ENCODE measurements at regions not wholly inside any gene's neighbourhood (a gene's known extent, or its start where the extent isn't known, plus 50 kb on each side); places are given as distances from the start of the nearest gene placed in this dataset.
"Not testable (repeated sequence)": the region's sequence is repeated elsewhere in the genome, so short reads cannot be mapped to it uniquely, and the experiment has no call there.

GRCh38 chr17:71633391-71633849 lies 487.4 kb upstream of the SOX9 start:
- H3K27ac ChIP-seq = no peak overlapping the region
- DNase-seq (ENCODE audit: low spot score in 2 of 2) = no peak
- H3K9me3 ChIP-seq = no peaks in the 10 kb centered on the region
- intact Hi-C loops (cut with DNase I) = no loop called here
- no peaks in the 10 kb centered on the region for H3K36me3 ChIP-seq
- H3K4me3 ChIP-seq = no peak overlapping the region
- no peaks in the 10 kb centered on the region for H3K27me3 ChIP-seq
- TF ChIP-seq, protein P1, sequence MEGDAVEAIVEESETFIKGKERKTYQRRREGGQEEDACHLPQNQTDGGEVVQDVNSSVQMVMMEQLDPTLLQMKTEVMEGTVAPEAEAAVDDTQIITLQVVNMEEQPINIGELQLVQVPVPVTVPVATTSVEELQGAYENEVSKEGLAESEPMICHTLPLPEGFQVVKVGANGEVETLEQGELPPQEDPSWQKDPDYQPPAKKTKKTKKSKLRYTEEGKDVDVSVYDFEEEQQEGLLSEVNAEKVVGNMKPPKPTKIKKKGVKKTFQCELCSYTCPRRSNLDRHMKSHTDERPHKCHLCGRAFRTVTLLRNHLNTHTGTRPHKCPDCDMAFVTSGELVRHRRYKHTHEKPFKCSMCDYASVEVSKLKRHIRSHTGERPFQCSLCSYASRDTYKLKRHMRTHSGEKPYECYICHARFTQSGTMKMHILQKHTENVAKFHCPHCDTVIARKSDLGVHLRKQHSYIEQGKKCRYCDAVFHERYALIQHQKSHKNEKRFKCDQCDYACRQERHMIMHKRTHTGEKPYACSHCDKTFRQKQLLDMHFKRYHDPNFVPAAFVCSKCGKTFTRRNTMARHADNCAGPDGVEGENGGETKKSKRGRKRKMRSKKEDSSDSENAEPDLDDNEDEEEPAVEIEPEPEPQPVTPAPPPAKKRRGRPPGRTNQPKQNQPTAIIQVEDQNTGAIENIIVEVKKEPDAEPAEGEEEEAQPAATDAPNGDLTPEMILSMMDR (IDR thresholded peaks at IDR 0.05) = no peak
- H3K4me1 ChIP-seq = no peaks in the 10 kb centered on the region

DNA sequence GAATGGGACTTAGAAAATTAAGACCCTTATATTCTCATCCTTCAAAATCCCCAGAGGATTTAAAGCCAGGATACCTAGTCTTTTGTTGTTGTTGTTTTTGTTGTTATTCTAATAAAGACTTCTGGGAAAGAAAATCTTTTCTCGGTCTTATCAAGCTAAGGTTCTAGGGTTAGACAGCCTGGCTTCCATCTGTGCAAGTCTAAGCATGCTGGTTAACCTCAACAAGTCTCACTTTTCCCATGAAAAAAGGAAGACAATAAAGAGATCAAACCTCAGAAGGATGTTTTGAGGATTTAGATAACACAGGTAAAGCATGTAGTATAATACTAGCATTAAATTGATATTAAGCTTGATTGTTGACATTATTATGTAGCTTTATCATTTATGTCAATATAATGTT lies 486.4 kb upstream of the SOX9 start:
- Histone ChIP-seq H3K4me1 (no peaks in the 10 kb centered on the region), H3K27ac (no peak overlapping the region), H3K4me3 (no peak overlapping the region), H3K36me3 (no peaks in the 10 kb centered on the region), H3K9me3 (no peaks in the 10 kb centered on the region), H3K27me3 (no peaks in the 10 kb centered on the region)
- intact Hi-C loops (cut with DNase I) = no loop called here
- TF ChIP-seq, protein P1 (IDR thresholded peaks at IDR 0.05) = no peak
- no peak for DNase-seq (ENCODE audit: low spot score in 2 of 2)

DNA sequence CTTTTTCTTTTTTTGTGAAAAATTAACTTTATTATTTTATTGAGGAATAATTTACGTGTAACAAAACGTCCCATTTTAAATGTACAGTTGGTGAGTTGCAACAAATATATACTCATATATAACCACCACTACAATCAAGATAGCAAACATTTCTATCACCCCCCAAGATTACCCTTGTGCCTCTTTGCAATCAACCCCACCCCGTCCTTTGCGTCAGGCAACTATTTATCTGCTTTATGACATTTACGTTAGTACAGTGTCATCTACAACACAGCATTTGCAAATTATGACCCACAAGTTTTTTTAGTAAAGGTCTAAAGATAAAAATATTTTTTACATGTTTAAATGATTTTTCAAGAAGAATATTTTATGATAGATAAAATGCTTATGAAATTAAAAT lies 485.6 kb upstream of the SOX9 start:
- no peak overlapping the region for H3K4me3 ChIP-seq
- no peaks in the 10 kb centered on the region for H3K4me1 ChIP-seq
- H3K27ac ChIP-seq = no peak overlapping the region
- H3K36me3 ChIP-seq = no peaks in the 10 kb centered on the region
- no peak for DNase-seq (ENCODE audit: low spot score in 2 of 2)
- H3K9me3 ChIP-seq = no peaks in the 10 kb centered on the region
- TF ChIP-seq, protein P1 (IDR thresholded peaks at IDR 0.05) = no peak
- no peaks in the 10 kb centered on the region for H3K27me3 ChIP-seq
- intact Hi-C loops (cut with DNase I) = no loop called here

DNA sequence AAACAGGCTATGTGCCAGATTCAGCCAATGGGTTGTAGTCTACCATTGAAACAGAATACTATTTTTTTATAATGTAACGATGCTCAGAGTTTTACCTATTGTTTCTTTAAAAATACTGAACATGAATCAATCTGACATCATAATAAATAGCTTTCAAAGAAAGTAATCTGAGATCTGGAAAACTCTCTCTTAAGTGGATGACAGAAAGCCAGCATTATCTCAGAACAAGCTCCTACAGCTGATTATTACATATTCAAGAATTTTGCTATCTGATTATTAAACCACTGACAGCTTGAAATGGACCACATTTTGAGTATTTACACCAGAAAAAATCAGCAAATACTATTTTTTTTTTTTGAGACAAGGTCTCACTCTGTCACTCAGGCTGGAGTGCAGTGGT lies 484.2 kb upstream of the SOX9 start:
- no peaks in the 10 kb centered on the region for H3K9me3 ChIP-seq
- TF ChIP-seq, protein P1 (IDR thresholded peaks at IDR 0.05) = no peak
- intact Hi-C loops (cut with DNase I) = no loop called here
- H3K27me3 ChIP-seq = no peaks in the 10 kb centered on the region
- no peak overlapping the region for H3K27ac ChIP-seq
- no peak for DNase-seq (ENCODE audit: low spot score in 2 of 2)
- H3K36me3 ChIP-seq = no peaks in the 10 kb centered on the region
- H3K4me1 ChIP-seq = no peaks in the 10 kb centered on the region
- no peak overlapping the region for H3K4me3 ChIP-seq

GRCh38 chr17:71638668-71639067 lies 482.2 kb upstream of the SOX9 start:
- no peaks in the 10 kb centered on the region for H3K9me3 ChIP-seq
- no peaks in the 10 kb centered on the region for H3K36me3 ChIP-seq
- no peak overlapping the region for H3K4me3 ChIP-seq
- no peak for DNase-seq (ENCODE audit: low spot score in 2 of 2)
- no peak overlapping the region for H3K27ac ChIP-seq
- H3K27me3 ChIP-seq = no peaks in the 10 kb centered on the region
- no peaks in the 10 kb centered on the region for H3K4me1 ChIP-seq
- intact Hi-C loops (cut with DNase I) = no loop called here
- TF ChIP-seq, protein P1 (IDR thresholded peaks at IDR 0.05) = no peak

DNA sequence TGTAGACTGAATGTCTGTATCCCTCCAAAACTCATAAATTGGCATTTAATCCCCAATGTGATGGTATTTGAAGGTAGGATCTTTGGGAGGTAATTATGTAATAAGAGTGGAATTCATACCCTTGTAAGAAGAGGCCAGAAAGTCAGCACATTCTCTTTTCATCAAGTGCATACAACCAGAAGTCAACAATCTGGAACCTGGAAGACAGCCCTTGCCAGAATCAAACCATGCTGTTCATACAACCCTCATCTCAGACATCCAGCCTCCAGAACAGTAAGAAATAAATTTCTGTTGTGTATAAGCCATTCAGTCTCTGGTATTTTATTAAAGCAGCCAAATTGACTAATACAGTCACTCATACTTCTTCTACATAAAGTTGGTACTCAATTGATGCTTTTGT lies 481.0 kb upstream of the SOX9 start:
- no peaks in the 10 kb centered on the region for H3K4me1 ChIP-seq
- H3K27me3 ChIP-seq = no peaks in the 10 kb centered on the region
- no peak overlapping the region for H3K4me3 ChIP-seq
- no peaks in the 10 kb centered on the region for H3K9me3 ChIP-seq
- intact Hi-C loops (cut with DNase I) = no loop called here
- no peak overlapping the region for H3K27ac ChIP-seq
- no peak for DNase-seq (ENCODE audit: low spot score in 2 of 2)
- TF ChIP-seq, protein P1 (IDR thresholded peaks at IDR 0.05) = no peak
- H3K36me3 ChIP-seq = no peaks in the 10 kb centered on the region

GRCh38 chr17:71646890-71647289 lies 473.9 kb upstream of the SOX9 start:
- H3K27ac ChIP-seq = not testable (repeated sequence)

DNA sequence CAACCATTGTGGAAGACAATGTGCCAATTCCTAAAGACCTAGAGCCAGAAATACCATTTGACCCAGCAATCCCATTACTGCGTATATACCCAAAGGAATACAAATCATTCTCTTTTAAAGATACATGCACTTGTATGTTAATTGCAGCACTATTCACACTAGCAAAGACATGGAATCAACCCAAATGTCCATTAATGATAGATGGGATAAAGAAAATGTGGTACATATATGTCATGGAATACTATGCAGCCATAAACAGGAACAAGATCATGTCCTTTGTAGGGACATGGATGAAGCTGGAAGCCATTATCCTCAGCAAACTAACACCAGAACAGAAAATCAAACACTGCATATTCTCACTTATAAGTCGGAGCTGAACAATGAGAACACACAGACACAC lies 472.5 kb upstream of the SOX9 start:
- intact Hi-C loops (cut with DNase I); H3K27me3 ChIP-seq; DNase-seq (ENCODE audit: low spot score in 2 of 2); H3K27ac ChIP-seq; H3K36me3 ChIP-seq; H3K4me3 ChIP-seq; H3K9me3 ChIP-seq; H3K4me1 ChIP-seq: not testable (repeated sequence)

More at GRCh38 chr17:71646890-71647289, 473.9 kb upstream of the SOX9 start:
- intact Hi-C loops (cut with DNase I); H3K9me3 ChIP-seq; H3K4me3 ChIP-seq; H3K36me3 ChIP-seq; H3K27me3 ChIP-seq; H3K4me1 ChIP-seq; DNase-seq (ENCODE audit: low spot score in 2 of 2): not testable (repeated sequence)
